Mesodermal cell (in vitro differentiated cells): ENCODE measurements at regions not wholly inside any gene's neighbourhood (a gene's known extent, or its start where the extent isn't known, plus 50 kb on each side); places are given as distances from the start of the nearest gene placed in this dataset.

Source experiments
- H3K27ac ChIP-seq: 2 replicates; pipeline ENCODE4 v1.7.0; 2013; ENCODE audit warnings: mild to moderate bottlenecking, low read depth, low read length, moderate library complexity; ENCODE audit not compliant: severe bottlenecking
- H3K36me3 ChIP-seq: 2 replicates; pipeline ENCODE4 v1.7.1; 2013; ENCODE audit warnings: mild to moderate bottlenecking, low read length, moderate library complexity; ENCODE audit not compliant: control insufficient read depth, insufficient read depth
- H3K4me1 ChIP-seq: one replicate; pipeline ENCODE4 v1.7.1; 2013; ENCODE audit warnings: mild to moderate bottlenecking, low read length; ENCODE audit not compliant: insufficient read depth, control insufficient read depth, poor library complexity, severe bottlenecking
- H3K4me3 ChIP-seq: 2 replicates; pipeline ENCODE4 v1.7.0; 2013; ENCODE audit warnings: low read length, control low read depth, mild to moderate bottlenecking; ENCODE audit not compliant: insufficient read depth, poor library complexity, severe bottlenecking; ENCODE audit errors: extremely low read depth
- H3K9me3 ChIP-seq: 2 replicates; pipeline ENCODE4 v1.7.1; 2013; ENCODE audit warnings: mild to moderate bottlenecking, low read length, moderate library complexity; ENCODE audit not compliant: control insufficient read depth
- WGBS, 2 experiments: methylation state at CpG; one replicate each; pipeline ENCODE4 v1.1.5; 2013; ENCODE audit warnings: missing lambda C conversion rate in 2 of 2; ENCODE audit not compliant: insufficient coverage in 2 of 2; 5-methylcytosine and 5-hydroxymethylcytosine counted together

DNA sequence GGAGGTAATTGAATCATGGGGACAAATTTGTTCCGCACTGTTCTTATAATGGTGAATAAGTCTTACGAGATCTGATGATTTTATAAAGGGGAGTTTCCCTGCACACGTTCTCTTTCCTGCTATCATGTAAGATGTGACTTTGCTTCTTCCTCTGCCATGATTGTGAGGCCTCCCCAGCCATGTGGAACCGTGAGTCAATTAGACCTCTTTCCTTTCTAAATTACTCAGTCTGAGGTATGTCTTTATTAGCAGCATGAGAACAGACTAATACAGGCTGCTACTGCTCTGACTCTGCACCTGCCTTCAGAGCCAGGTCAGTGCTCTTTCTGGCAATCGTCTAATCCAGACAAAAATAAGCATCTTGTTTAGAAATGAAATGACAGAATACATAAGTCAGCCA is 479.2 kb upstream of the TUSC1 start:
- Histone ChIP-seq H3K4me1 (no peaks in the 10 kb centered on the region), H3K4me3 (no peak overlapping the region), H3K9me3 (no peaks in the 10 kb centered on the region), H3K36me3 (no peaks in the 10 kb centered on the region), H3K27ac (no peak overlapping the region)
- WGBS, 2 experiments: 83 to 94% methylated on average over 1 to 4 of the region's 5 CpGs

DNA sequence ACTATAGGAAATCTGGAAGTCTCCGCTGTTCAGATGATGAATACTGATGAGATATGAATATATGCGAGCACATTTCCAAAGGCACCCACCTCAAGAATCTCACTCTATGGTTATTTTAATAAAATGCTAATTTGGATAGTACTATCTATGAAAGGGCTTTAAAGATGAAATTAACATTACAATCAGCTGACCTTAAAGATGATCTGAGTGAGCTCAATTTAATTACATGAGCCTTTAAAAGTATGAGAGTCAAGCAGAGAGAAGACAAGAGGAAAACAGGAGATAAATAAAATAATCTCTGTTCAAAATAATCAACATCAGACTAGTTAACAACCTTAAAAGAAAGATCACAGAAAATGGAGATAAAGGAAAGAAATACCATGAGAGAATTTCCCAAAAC is 474.1 kb upstream of the TUSC1 start:
- no peaks in the 10 kb centered on the region for H3K36me3 ChIP-seq
- H3K4me3 ChIP-seq: no peak overlapping the region
- WGBS, 2 experiments: no CpG with 5 or more reads among the region's 2 CpGs
- H3K9me3 ChIP-seq: no peaks in the 10 kb centered on the region
- H3K4me1 ChIP-seq: no peaks in the 10 kb centered on the region
- no peak overlapping the region for H3K27ac ChIP-seq

DNA sequence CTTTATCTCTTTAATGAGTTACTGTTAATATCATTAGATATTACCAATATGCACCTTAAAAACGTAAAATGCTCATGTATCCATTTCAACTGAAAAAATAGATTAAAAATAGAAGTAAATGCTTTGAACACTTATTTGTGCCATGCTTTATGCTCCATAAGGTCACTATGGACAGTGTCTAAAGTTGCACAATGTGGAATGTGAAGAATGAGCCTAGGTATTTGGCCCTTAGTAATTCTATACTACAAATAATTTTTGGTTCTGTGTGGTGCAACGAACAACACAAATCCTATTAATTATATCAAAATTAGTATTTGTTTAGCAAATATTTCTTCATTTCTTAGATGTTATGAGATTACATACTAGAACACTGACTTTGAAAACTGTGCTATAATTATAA is 469.9 kb upstream of the TUSC1 start:
- no peak overlapping the region for H3K4me3 ChIP-seq
- H3K9me3 ChIP-seq: no peaks in the 10 kb centered on the region
- H3K4me1 ChIP-seq: no peaks in the 10 kb centered on the region
- no CpG with 5 or more reads among the region's 2 CpGs for WGBS, 2 experiments
- no peaks in the 10 kb centered on the region for H3K36me3 ChIP-seq
- H3K27ac ChIP-seq: no peak overlapping the region

DNA sequence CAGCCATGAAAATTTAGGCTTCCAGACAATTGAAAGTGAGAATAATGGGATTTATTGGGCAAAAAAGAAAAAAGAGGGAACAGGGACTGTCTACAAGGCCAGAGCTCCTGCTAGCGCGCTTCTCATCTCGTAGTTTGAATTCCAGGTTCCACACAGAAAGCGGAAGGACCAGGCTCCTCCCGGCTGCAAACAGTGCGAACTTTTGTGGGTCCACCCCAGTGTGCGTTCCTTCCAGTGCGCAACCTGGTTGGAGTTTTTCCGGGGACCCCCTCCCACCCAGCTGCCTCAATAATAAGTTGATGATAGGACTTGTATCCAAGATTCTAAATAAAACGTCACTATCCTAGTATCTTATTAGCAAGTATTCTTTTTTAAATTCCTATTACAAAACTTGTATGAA is 467.7 kb upstream of the TUSC1 start:
- H3K4me1 ChIP-seq: no peaks in the 10 kb centered on the region
- no peaks in the 10 kb centered on the region for H3K9me3 ChIP-seq
- WGBS, 2 experiments: 93 to 100% methylated on average over 4 to 5 of the region's 10 CpGs
- no peaks in the 10 kb centered on the region for H3K36me3 ChIP-seq
- H3K4me3 ChIP-seq: no peak overlapping the region
- H3K27ac ChIP-seq: no peak overlapping the region

DNA sequence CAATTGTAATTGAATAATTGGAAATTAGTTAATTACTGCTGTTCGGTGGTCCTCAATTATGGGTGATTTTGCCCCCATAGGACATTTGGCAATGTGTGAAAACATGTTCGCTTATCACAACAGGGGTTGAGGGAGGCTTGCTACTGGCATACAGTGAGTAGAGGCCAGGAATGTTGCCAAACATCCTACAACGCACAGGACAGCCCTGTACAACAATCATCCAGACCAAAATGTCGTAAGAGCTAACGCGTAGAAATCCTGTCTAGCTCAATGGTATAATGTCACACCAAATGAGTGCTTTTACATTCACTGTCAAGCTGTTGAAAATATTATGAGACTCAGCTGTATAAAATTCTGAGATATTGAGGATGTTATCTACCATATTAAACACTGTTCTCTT is 464.4 kb upstream of the TUSC1 start:
- 89 to 100% methylated on average over 2 of the region's 6 CpGs for WGBS, 2 experiments
- no peaks in the 10 kb centered on the region for H3K9me3 ChIP-seq
- H3K36me3 ChIP-seq: no peaks in the 10 kb centered on the region
- H3K27ac ChIP-seq: no peak overlapping the region
- H3K4me3 ChIP-seq: no peak overlapping the region
- H3K4me1 ChIP-seq: no peaks in the 10 kb centered on the region

DNA sequence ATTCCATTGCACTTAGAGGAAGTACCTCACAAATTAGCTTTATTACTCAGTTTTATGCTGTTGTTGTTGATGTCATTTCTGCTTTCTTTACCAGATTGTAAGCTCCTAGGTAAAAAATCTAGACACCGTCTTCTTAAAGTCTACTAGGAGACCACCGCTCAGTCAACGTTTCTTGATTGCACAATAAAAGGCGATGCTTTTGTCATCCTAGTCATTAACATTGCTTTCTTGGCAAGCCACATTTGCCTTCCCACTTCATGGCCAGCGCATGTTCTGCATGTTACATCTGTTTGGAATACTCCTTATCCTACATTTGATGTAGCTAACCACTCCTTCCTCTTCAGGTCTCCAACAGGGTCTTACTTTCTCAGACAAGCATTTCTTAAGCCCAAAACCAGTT is 464.0 kb upstream of the TUSC1 start:
- WGBS, 2 experiments: 86 to 92% methylated on average over 4 to 5 of the region's 5 CpGs
- H3K4me3 ChIP-seq: no peak overlapping the region
- H3K4me1 ChIP-seq: no peaks in the 10 kb centered on the region
- H3K9me3 ChIP-seq: no peaks in the 10 kb centered on the region
- no peak overlapping the region for H3K27ac ChIP-seq
- H3K36me3 ChIP-seq: no peaks in the 10 kb centered on the region

DNA sequence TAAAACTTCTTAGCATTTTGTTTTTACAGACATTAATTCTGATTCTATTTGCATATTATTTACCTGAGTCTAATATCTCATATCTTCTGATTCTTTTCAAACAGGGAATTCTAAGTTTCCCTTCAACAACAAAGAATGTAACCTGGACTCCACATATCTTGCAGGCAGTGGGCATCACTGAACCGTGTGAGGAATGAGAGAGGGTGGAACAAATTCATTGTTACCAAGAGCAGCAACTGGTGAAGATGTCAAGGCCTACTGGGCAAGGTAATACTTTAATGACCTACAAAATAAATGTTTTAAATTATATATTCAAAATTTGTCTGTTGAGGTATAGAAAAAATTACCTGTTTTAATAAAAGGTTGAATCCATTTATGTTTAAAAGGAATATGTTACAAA is 455.3 kb upstream of the TUSC1 start:
- no peaks in the 10 kb centered on the region for H3K36me3 ChIP-seq
- no peaks in the 10 kb centered on the region for H3K4me1 ChIP-seq
- H3K27ac ChIP-seq: no peak overlapping the region
- no CpG with 5 or more reads among the region's 1 CpG for WGBS, 2 experiments
- no peak overlapping the region for H3K4me3 ChIP-seq
- H3K9me3 ChIP-seq: no peaks in the 10 kb centered on the region

DNA sequence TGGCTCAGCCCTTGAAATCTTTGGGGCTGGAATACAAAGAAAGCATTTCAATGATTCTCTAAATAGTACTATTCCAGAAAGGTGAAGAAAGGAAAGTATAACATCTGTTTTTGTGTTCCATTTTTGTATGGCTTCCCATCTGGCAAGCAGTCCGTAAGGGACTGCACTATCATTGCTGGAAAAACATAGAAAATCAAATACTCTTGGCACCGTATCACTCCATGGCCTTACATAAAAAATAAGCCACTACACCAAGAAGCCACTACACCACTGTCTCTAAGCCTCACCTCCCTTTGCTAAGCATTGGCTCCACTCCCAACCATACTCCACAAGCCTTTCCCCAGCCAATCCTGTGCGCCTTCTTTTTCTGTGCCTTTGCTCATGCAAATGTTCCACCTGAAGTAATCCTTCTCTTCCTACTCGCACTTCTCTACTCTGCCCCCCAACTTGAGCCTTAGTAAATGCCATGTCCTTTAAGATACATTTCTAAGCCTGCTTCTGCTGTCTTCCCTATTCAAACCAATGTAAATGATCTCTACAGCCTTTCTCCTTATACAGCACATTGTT is 454.6 kb upstream of the TUSC1 start:
- Histone ChIP-seq H3K4me3 (no peak overlapping the region), H3K9me3 (no peaks in the 10 kb centered on the region), H3K27ac (no peak overlapping the region), H3K36me3 (no peaks in the 10 kb centered on the region), H3K4me1 (no peaks in the 10 kb centered on the region)
- WGBS, 2 experiments: 87 to 95% methylated on average over 3 to 4 of the region's 4 CpGs

DNA sequence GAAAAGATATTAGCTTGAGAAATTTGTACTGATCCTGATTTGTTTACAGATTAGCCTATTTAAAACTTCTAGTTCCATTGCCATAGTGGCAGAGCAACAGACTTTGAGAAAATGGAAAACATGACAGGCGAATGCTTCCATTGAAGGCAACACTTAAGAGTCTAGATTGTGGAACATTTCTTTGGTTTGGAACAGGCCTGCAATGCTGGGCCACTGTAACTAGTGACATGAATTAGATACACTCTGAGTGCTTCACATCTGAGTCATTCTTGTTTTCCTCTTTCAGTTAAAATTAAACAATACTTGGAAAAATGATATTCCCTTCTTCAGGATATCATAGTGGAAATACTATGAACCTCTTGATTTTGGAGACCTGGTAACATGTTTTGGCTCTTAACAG is 453.6 kb upstream of the TUSC1 start:
- no peak overlapping the region for H3K4me3 ChIP-seq
- WGBS, 2 experiments: 83 to 100% methylated on average over 1 of the region's 1 CpG
- H3K9me3 ChIP-seq: no peaks in the 10 kb centered on the region
- H3K36me3 ChIP-seq: no peaks in the 10 kb centered on the region
- no peak overlapping the region for H3K27ac ChIP-seq
- H3K4me1 ChIP-seq: no peaks in the 10 kb centered on the region

DNA sequence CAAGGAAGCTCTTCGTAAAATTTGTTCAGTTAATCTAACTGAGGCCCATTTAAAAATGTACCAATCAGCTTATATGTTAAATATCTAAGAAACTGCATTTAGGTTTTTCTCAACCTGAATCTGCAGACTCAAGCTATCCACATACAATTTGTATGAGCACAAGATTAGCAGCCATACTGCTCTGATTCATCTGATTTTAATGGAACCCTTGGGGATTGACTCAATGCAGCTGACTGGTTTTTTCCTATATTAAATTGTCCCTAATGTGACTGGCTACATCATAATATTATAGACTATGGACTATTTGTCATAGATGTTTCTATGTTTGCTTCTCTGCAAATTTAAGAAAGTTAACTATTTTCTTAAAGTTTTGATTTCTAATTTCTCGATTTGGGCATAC is 451.0 kb upstream of the TUSC1 start:
- no CpG with 5 or more reads among the region's 2 CpGs for WGBS, 2 experiments
- H3K9me3 ChIP-seq: no peaks in the 10 kb centered on the region

DNA sequence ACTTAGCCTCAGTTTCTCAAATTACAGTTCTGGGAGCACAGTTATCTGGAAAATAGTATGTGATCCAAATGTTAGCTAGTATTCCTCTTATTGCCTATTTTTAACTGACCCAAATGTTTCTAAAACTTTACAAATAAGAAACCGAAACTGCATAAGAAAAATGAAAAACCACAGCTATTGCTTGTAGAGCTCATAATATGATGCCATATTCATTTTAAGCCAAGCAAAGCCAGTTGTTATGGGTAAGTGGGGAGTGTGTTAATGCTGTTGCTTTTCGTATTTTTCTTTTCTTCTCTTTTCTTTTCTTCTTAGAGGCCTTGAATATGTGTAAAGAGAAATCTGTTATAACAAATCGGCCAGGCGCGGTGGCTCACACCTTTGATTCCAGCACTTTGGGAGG is 447.4 kb upstream of the TUSC1 start:
- Histone ChIP-seq H3K9me3 (no peaks in the 10 kb centered on the region), H3K27ac (no peak overlapping the region), H3K4me3 (no peak overlapping the region), H3K36me3 (no peaks in the 10 kb centered on the region), H3K4me1 (no peaks in the 10 kb centered on the region)
- no CpG with 5 or more reads among the region's 5 CpGs for WGBS, 2 experiments

More for the DNA sequence above, 451.0 kb upstream of the TUSC1 start:
- H3K4me1 ChIP-seq: no peaks in the 10 kb centered on the region
- no peak overlapping the region for H3K27ac ChIP-seq
- no peaks in the 10 kb centered on the region for H3K36me3 ChIP-seq
- no peak overlapping the region for H3K4me3 ChIP-seq
